SU-DHL-6 (cell line): ENCODE measurements at regions not wholly inside any gene's neighbourhood (a gene's known extent, or its start where the extent isn't known, plus 50 kb on each side); places are given as distances from the start of the nearest gene placed in this dataset.

ENCODE experiments used
- CTCF ChIP-seq: fragments of 200-600 bp; sonication (generic); IDR thresholded peaks from one replicate; pipeline ENCODE4 v1.5.1; 2017; ENCODE audit warnings: antibody characterized with exemption, mild to moderate bottlenecking, low read length, moderate library complexity; ENCODE audit not compliant: insufficient read depth, poor library complexity, severe bottlenecking
- EZH2phosphoT487 ChIP-seq: fragments of 200-600 bp; sonication (generic), shearing (Covaris generic); conservative IDR thresholded peaks from 2 replicates; pipeline ENCODE4 v1.6.1; 2018; ENCODE audit warnings: mild to moderate bottlenecking, antibody characterized with exemption, low read length, moderate library complexity, mixed read lengths

DNA sequence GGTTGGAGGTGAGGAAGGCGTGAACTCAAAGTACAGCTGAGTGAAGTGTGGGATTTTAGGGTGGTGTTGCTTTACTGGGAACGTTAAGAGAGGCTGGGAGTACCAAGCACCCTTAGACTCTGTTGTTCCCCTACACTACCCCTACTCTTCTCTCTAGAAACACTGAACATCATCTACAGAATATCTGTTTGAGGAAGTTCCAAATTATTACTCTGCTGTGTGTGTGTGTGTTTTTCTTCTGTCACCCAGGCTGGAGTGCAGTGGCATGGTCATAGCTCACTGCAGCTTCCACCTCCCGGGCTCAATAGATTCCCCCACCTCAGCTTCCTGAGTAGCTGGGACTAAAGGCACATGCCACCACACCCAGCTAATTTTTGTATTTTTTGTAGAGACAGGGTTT is 76.7 kb upstream of the AP1S2 start:
- TF ChIP-seq CTCF (no peak), EZH2phosphoT487 (no peak)
